GM12878 (cell line): ENCODE measurements at regions not wholly inside any gene's neighbourhood (a gene's known extent, or its start where the extent isn't known, plus 50 kb on each side); places are given as distances from the start of the nearest gene placed in this dataset.

ENCODE experiments used
- ATAC-seq: fragments of 200-7000 bp; cut with Tn5 transposase; 3 replicates; pipeline ENCODE4 v1.9.1; 2020; ENCODE audit warnings: mild to moderate bottlenecking, moderate library complexity
- BruUV-seq: library from RNA; stranded (reverse); fragments of 400-500 nt; replicated peaks from 2 replicates; lab custom pipeline; 2021; lab: Mats Ljungman, UMichigan
- CTCF ChIA-PET: fragments of 300-600 bp; sonication (Branson Sonifier 250); formaldehyde crosslinking; extraction: SDS; loops from one replicate; lab custom pipeline; 2021; ENCODE audit warnings: inconsistent platforms; lab: Yijun Ruan, JAX
- POLR2A ChIA-PET: fragments of 350-600 bp; formaldehyde crosslinking; extraction: SDS; loops from one replicate; lab custom pipeline; 2021; ENCODE audit warnings: inconsistent platforms; lab: Charles Lee
- RAD21 ChIA-PET: fragments of 300-600 bp; sonication (Branson Sonifier 250); formaldehyde crosslinking; loops from one replicate; lab custom pipeline; 2023; ENCODE audit warnings: antibody characterized with exemption; ENCODE audit not compliant: unreplicated experiment; lab: Charles Lee
- SMC1A ChIA-PET: fragments of 300-600 bp; sonication (Branson Sonifier 250); formaldehyde crosslinking; loops from one replicate; lab custom pipeline; 2023; ENCODE audit not compliant: unreplicated experiment, uncharacterized antibody; lab: Charles Lee
- DNase-seq: peaks from one replicate; pipeline ENCODE4 v3.0.0-alpha.2; 2011; ENCODE audit warnings: low read depth, low spot score
- FAIRE-seq: peaks from 3 replicates; lab custom pipeline; 2011; peaks lifted over from hg19 to GRCh38; lab: Jason Lieb, UNC
- H2AFZ ChIP-seq: 2 replicates; pipeline ENCODE4 v1.6.0; 2011; ENCODE audit warnings: low read depth, low read length, control low read depth; ENCODE audit not compliant: control insufficient read depth
- H3K27ac ChIP-seq: 2 replicates; pipeline ENCODE4 v1.5.1; 2011; ENCODE audit warnings: control low read depth; ENCODE audit not compliant: control insufficient read depth, insufficient read depth
- H3K27me3 ChIP-seq, 2 experiments: replicated peaks in 1 of 2; 2 replicates each; pipeline versions ENCODE4 v1.6.0 to v1.6.1; 2011; ENCODE audit warnings: low read length in 1 of 2; ENCODE audit not compliant: control insufficient read depth in 2 of 2, insufficient read depth in 2 of 2
- H3K36me3 ChIP-seq, 2 experiments: 2 replicates each; pipeline ENCODE4 v1.5.1; 2011; ENCODE audit warnings: low read length in 1 of 2; ENCODE audit not compliant: control insufficient read depth in 2 of 2, insufficient read depth in 2 of 2
- H3K4me1 ChIP-seq: 2 replicates; pipeline ENCODE4 v1.6.1; 2011; ENCODE audit warnings: mild to moderate bottlenecking, low read length, moderate library complexity, mixed read lengths; ENCODE audit not compliant: control insufficient read depth, insufficient read depth
- H3K4me2 ChIP-seq: 2 replicates; pipeline ENCODE4 v1.6.0; 2011; ENCODE audit warnings: control low read depth; ENCODE audit not compliant: control insufficient read depth, insufficient read depth
- H3K4me3 ChIP-seq: fragments of 200-600 bp; sonication (generic); 2 replicates; pipeline ENCODE4 v1.5.1; 2016
- H3K79me2 ChIP-seq: 2 replicates; pipeline ENCODE4 v1.6.0; 2011; ENCODE audit warnings: low read length; ENCODE audit not compliant: control insufficient read depth, insufficient read depth
- H3K9ac ChIP-seq: 2 replicates; pipeline ENCODE4 v1.8.0; 2011; ENCODE audit warnings: low read length, control low read depth, mixed read lengths; ENCODE audit not compliant: control insufficient read depth, insufficient read depth
- H3K9me3 ChIP-seq: replicated peaks from 3 replicates; pipeline ENCODE4 v1.5.1; 2011; ENCODE audit warnings: mild to moderate bottlenecking, low read length; ENCODE audit not compliant: control insufficient read depth, insufficient read depth
- H4K20me1 ChIP-seq: 2 replicates; pipeline ENCODE4 v1.6.0; 2011; ENCODE audit not compliant: control insufficient read depth, insufficient read depth
- NFIC ChIP-seq: IDR thresholded peaks from 2 replicates; pipeline ENCODE4 v1.6.1; 2012; ENCODE audit warnings: low read depth, mild to moderate bottlenecking, inconsistent platforms, low read length, moderate library complexity
- SMAD5 ChIP-seq: IDR thresholded peaks from 2 replicates; pipeline ENCODE4 v1.6.1; 2016; ENCODE audit warnings: antibody characterized with exemption, low read depth
- SUZ12 ChIP-seq: fragments of 200-600 bp; sonication (generic); IDR thresholded peaks from one replicate; pipeline ENCODE4 v1.6.1; 2018; ENCODE audit warnings: antibody characterized with exemption, mild to moderate bottlenecking; ENCODE audit not compliant: unreplicated experiment
- WRNIP1 ChIP-seq: IDR thresholded peaks from 2 replicates; pipeline ENCODE4 v1.6.1; 2011; ENCODE audit warnings: low read depth, low read length, improper control_type of control experiment, borderline replicate concordance
- ZNF207 ChIP-seq: fragments of 450-650 bp; IDR thresholded peaks from 2 replicates; pipeline ENCODE4 v1.6.1; 2014; ENCODE audit warnings: antibody characterized with exemption, mild to moderate bottlenecking, borderline replicate concordance
- ZNF622 ChIP-seq: fragments of 450-650 bp; IDR thresholded peaks from 2 replicates; pipeline ENCODE4 v1.6.1; 2017; ENCODE audit warnings: mild to moderate bottlenecking, inconsistent platforms
- ZZZ3 ChIP-seq: IDR thresholded peaks from 2 replicates; pipeline ENCODE4 v1.6.1; 2011; ENCODE audit warnings: low read depth; ENCODE audit not compliant: control insufficient read depth, insufficient read length
- WGBS: methylation state at CpG from one replicate; pipeline ENCODE4 v1.1.6; 2016; ENCODE audit warnings: low lambda C conversion rate; ENCODE audit not compliant: insufficient replicate concordance, insufficient coverage; ENCODE audit errors: missing lambda C conversion rate; 5-methylcytosine and 5-hydroxymethylcytosine counted together
- in situ Hi-C: fragments of 300-500 bp; cut with MboI; formaldehyde crosslinking; loops from 9 replicates; pipeline ENCODE4 v1.14.3; 2018; ENCODE audit warnings: mixed read lengths
- intact Hi-C: fragments of 100-400 bp; cut with micrococcal nuclease; formaldehyde crosslinking; loops from one replicate; pipeline ENCODE4 v1.14.2; 2022; ENCODE audit not compliant: unreplicated experiment
- TF ChIP-seq, protein P1 (sequence below): IDR thresholded peaks from 2 replicates; pipeline ENCODE4 v1.6.1; 2011; ENCODE audit warnings: borderline replicate concordance, low read depth, mild to moderate bottlenecking, moderate library complexity, low read length; ENCODE audit not compliant: insufficient read depth, poor library complexity, severe bottlenecking
- TF ChIP-seq, protein P2 (sequence below), 3 experiments: IDR thresholded peaks in 2 of 3; conservative IDR thresholded peaks in 1 of 3; 2 replicates each; pipeline ENCODE4 v1.5.1; 2011; ENCODE audit warnings: low read depth in 3 of 3, low read length in 3 of 3, mild to moderate bottlenecking in 3 of 3, control low read depth in 2 of 3, moderate library complexity in 2 of 3, inconsistent platforms in 1 of 3, mixed read lengths in 1 of 3; ENCODE audit not compliant: control insufficient read depth in 2 of 3, insufficient read depth in 1 of 3; ENCODE audit errors: extremely low read depth in 1 of 3

DNA sequence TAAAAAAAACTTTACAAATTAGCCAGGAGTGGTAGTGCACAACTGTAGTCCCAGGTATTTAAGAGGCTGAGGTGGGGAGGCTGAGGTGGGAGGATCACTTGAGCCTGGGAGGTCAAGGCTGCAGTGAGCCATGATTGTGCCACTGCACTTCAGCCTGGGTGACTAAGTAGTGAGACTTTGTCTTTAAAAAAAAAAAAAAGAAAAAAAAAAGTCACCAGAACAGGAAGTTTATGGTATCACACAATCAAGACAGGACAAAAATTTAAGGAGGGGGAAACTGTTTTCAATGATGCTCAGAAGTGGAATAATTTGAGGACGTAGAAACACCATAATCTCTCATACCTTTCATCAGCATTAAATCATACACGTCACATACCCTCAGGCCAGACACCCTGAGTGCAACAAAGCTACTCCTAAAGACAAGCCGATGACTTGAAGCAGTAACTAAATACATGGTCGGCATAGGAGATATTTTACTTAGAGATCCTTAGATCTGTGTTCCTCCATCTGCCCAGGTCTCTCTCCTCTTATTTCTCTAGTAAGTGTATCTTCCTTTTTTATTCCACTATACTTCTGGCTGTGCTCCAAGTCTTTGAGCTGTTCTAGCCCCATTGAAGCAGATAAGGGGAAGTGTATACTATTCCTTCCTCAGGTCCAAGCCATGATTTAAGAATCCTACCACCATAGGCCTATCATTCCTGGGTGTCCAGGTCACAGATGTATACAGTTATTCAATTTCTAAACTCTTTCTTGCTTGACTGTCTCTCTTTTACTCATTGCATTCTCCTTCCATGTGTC, 91.3 kb upstream of the APC start:
- ChIA-PET CTCF (interaction anchor here (1.0 kb wide), 1 partner anchor 111 kb away, joined by 4 read pairs; no protein-coding TSS in a partner anchor), POLR2A (no interaction called here), RAD21 (no interaction called here), SMC1A (interaction anchor here (0.9 kb wide), 1 partner anchor 152 kb away, joined by 3 read pairs; no protein-coding TSS in a partner anchor)
- no peak overlapping the region for H3K4me3 ChIP-seq
- no peak overlapping the region for H3K27ac ChIP-seq
- no peak overlapping the region for H3K9ac ChIP-seq
- no TSS peak for BruUV-seq
- intact Hi-C loops = no loop called here
- H3K79me2 ChIP-seq = no peaks in the 10 kb centered on the region
- 51% methylated on average over 4 of the region's 4 CpGs for WGBS
- no peaks in the 10 kb centered on the region for H3K27me3 ChIP-seq
- no peaks in the 10 kb centered on the region for H3K9me3 ChIP-seq
- H4K20me1 ChIP-seq = no peaks in the 10 kb centered on the region
- TF ChIP-seq WRNIP1 = no peak
- TF ChIP-seq ZNF622 = no peak
- no peak for TF ChIP-seq NFIC
- TF ChIP-seq SUZ12 = no peak
- TF ChIP-seq, protein P1, sequence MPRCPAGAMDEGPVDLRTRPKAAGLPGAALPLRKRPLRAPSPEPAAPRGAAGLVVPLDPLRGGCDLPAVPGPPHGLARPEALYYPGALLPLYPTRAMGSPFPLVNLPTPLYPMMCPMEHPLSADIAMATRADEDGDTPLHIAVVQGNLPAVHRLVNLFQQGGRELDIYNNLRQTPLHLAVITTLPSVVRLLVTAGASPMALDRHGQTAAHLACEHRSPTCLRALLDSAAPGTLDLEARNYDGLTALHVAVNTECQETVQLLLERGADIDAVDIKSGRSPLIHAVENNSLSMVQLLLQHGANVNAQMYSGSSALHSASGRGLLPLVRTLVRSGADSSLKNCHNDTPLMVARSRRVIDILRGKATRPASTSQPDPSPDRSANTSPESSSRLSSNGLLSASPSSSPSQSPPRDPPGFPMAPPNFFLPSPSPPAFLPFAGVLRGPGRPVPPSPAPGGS = no peak
- TF ChIP-seq SMAD5 = no peak
- no peak for TF ChIP-seq ZZZ3
- TF ChIP-seq, protein P2, sequence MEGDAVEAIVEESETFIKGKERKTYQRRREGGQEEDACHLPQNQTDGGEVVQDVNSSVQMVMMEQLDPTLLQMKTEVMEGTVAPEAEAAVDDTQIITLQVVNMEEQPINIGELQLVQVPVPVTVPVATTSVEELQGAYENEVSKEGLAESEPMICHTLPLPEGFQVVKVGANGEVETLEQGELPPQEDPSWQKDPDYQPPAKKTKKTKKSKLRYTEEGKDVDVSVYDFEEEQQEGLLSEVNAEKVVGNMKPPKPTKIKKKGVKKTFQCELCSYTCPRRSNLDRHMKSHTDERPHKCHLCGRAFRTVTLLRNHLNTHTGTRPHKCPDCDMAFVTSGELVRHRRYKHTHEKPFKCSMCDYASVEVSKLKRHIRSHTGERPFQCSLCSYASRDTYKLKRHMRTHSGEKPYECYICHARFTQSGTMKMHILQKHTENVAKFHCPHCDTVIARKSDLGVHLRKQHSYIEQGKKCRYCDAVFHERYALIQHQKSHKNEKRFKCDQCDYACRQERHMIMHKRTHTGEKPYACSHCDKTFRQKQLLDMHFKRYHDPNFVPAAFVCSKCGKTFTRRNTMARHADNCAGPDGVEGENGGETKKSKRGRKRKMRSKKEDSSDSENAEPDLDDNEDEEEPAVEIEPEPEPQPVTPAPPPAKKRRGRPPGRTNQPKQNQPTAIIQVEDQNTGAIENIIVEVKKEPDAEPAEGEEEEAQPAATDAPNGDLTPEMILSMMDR (IDR thresholded peaks at IDR 0.05 in 2 of 3, conservative IDR thresholded peaks at IDR 0.05 in 1 of 3; ENCODE audit: control insufficient read depth in 2 of 3, extremely low read depth in 1 of 3, insufficient read depth in 1 of 3, low read depth in 3 of 3, low read length in 3 of 3) = no peak
- TF ChIP-seq ZNF207 = no peak
- TF ChIP-seq, all 136 proteins: peak for 0
- ATAC-seq (no peak), DNase-seq (no peak), FAIRE-seq (no peak)
- in situ Hi-C loops = no loop called here
- no peak overlapping the region for H2AFZ ChIP-seq
- H3K4me1 ChIP-seq = no peaks in the 10 kb centered on the region
- H3K4me2 ChIP-seq = no peak overlapping the region
- H3K36me3 ChIP-seq = no peaks in the 10 kb centered on the region
